Activated CD4-positive, alpha-beta T cell treated with anti-CD3 and anti-CD28 coated beads, Interleukin-2, amount 10 ng/mL, durations not matched to agents 7 days and 5 days (primary cell): ENCODE measurements at regions not wholly inside any gene's neighbourhood (a gene's known extent, or its start where the extent isn't known, plus 50 kb on each side); places are given as distances from the start of the nearest gene placed in this dataset.

Experiments used
- CTCF ChIA-PET: fragments of 350-600 bp; sonication (Branson Sonifier 250); formaldehyde crosslinking; loops from one replicate; lab custom pipeline; 2021; ENCODE audit warnings: antibody characterized with exemption; lab: Charles Lee
- POLR2A ChIA-PET: fragments of 350-600 bp; sonication (Branson Sonifier 250); formaldehyde crosslinking; loops from one replicate; lab custom pipeline; 2021; ENCODE audit warnings: antibody characterized with exemption; lab: Charles Lee
- DNase-seq: peaks from one replicate; pipeline ENCODE4 v3.0.0-alpha.2; 2020
- H3K27ac Mint-ChIP-seq: one replicate; pipeline ENCODE4 v1.8.0; 2021; ENCODE audit warnings: mild to moderate bottlenecking, moderate library complexity, mixed read lengths
- H3K27me3 Mint-ChIP-seq: one replicate; pipeline ENCODE4 v1.8.0; 2021; ENCODE audit warnings: mixed read lengths
- H3K36me3 Mint-ChIP-seq: one replicate; pipeline ENCODE4 v1.8.0; 2021; ENCODE audit warnings: low read depth, mixed read lengths
- H3K4me1 Mint-ChIP-seq: one replicate; pipeline ENCODE4 v1.8.0; 2021; ENCODE audit warnings: mixed read lengths
- H3K4me3 Mint-ChIP-seq: one replicate; pipeline ENCODE4 v1.8.0; 2021; ENCODE audit warnings: mild to moderate bottlenecking, moderate library complexity, mixed read lengths
- H3K9me3 Mint-ChIP-seq: one replicate; pipeline ENCODE4 v1.8.0; 2021; ENCODE audit warnings: mixed read lengths

DNA sequence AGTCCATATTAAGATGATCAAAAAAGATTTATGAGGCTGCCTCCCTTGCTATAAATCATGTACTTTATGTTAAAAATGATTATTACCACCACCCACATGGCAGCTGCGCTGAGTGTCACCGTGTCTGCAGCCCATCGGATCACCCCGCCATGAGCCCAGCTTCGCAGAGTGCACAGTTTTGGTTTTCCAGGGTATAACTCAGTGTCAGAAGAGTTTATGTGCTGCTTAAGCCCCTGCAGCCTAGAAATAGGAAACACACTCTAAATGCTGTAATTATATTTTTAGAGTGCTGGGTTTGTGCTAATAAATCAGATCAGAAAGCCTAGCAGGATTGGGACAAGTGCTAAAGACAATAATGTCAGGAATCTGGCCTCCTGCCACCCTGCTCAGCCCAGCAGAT lies 54.7 kb upstream of the ONECUT1 start:
- no peak overlapping the region for H3K4me3 Mint-ChIP-seq
- CTCF ChIA-PET = no interaction called here
- no peaks in the 10 kb centered on the region for H3K36me3 Mint-ChIP-seq

More for the DNA sequence above, 54.7 kb upstream of the ONECUT1 start:
- Mint-ChIP-seq H3K27me3 (peaks cover 8% of the 10 kb centered on the region), H3K4me1 (no peaks in the 10 kb centered on the region), H3K27ac (no peak overlapping the region), H3K9me3 (peaks cover 3% of the 10 kb centered on the region)
- DNase-seq = no peak
- POLR2A ChIA-PET = no interaction called here
